H9 (cell line): ENCODE measurements at regions not wholly inside any gene's neighbourhood (a gene's known extent, or its start where the extent isn't known, plus 50 kb on each side); places are given as distances from the start of the nearest gene placed in this dataset.
A peak's percentile ranks its signal among the peaks of the same experiment; 100 is the strongest.

Experiments used
- DNase-seq: peaks from one replicate; pipeline ENCODE4 v3.0.0-alpha.2; 2017
- H2AFZ ChIP-seq: one replicate; pipeline ENCODE4 v1.6.1; 2013; ENCODE audit warnings: mild to moderate bottlenecking, low read length, control low read depth, moderate library complexity
- H2AK5ac ChIP-seq: 2 replicates; pipeline ENCODE4 v1.6.1; 2013; ENCODE audit warnings: low read length, control low read depth, mixed read lengths; ENCODE audit not compliant: insufficient read length
- H2BK120ac ChIP-seq: one replicate; pipeline ENCODE4 v1.6.1; 2013; ENCODE audit warnings: low read depth, mild to moderate bottlenecking, low read length, control low read depth, inconsistent platforms; ENCODE audit not compliant: poor library complexity, severe bottlenecking
- H2BK12ac ChIP-seq: 2 replicates; pipeline ENCODE4 v1.6.1; 2013; ENCODE audit warnings: low read length, control low read depth, mixed read lengths, low read depth; ENCODE audit not compliant: insufficient read length
- H2BK15ac ChIP-seq: 2 replicates; pipeline ENCODE4 v1.6.1; 2013; ENCODE audit warnings: low read depth, low read length, control low read depth
- H2BK20ac ChIP-seq: one replicate; pipeline ENCODE4 v1.6.1; 2013; ENCODE audit warnings: low read depth, mild to moderate bottlenecking, low read length, control low read depth, inconsistent platforms; ENCODE audit not compliant: poor library complexity, severe bottlenecking
- H2BK5ac ChIP-seq: 2 replicates; pipeline ENCODE4 v1.6.1; 2013; ENCODE audit warnings: low read length, control low read depth, mixed read lengths; ENCODE audit not compliant: insufficient read length
- H3K14ac ChIP-seq: 2 replicates; pipeline ENCODE4 v1.6.1; 2013; ENCODE audit warnings: low read length, control low read depth; ENCODE audit not compliant: insufficient read depth
- H3K18ac ChIP-seq: 2 replicates; pipeline ENCODE4 v1.6.1; 2013; ENCODE audit warnings: low read depth, mild to moderate bottlenecking, mixed read lengths, low read length, control low read depth; ENCODE audit not compliant: insufficient read length
- H3K23ac ChIP-seq: 2 replicates; pipeline ENCODE4 v1.6.1; 2013; ENCODE audit warnings: low read length, control low read depth, mixed read lengths, low read depth; ENCODE audit not compliant: insufficient read length
- H3K23me2 ChIP-seq: 2 replicates; pipeline ENCODE4 v1.6.1; 2013; ENCODE audit warnings: low read depth, mild to moderate bottlenecking, mixed read lengths, low read length, control low read depth; ENCODE audit not compliant: insufficient read length, poor library complexity, severe bottlenecking
- H3K27ac ChIP-seq: 2 replicates; pipeline ENCODE4 v1.5.1; 2013; ENCODE audit warnings: low read length, control low read depth, mixed read lengths, low read depth; ENCODE audit not compliant: insufficient read length
- H3K27me3 ChIP-seq: 2 replicates; pipeline ENCODE4 v1.6.1; 2013; ENCODE audit warnings: low read length, control low read depth, inconsistent platforms; ENCODE audit not compliant: insufficient read depth
- H3K4ac ChIP-seq: 2 replicates; pipeline ENCODE4 v1.6.1; 2013; ENCODE audit warnings: low read depth, mild to moderate bottlenecking, control low read depth, inconsistent platforms, low read length, moderate library complexity
- H3K4me1 ChIP-seq: 2 replicates; pipeline ENCODE4 v1.6.1; 2013; ENCODE audit warnings: low read length, control low read depth, inconsistent platforms; ENCODE audit not compliant: insufficient read depth
- H3K4me2 ChIP-seq: 2 replicates; pipeline ENCODE4 v1.6.1; 2013; ENCODE audit warnings: low read length, control low read depth, mixed read lengths; ENCODE audit not compliant: insufficient read length, insufficient read depth
- H3K56ac ChIP-seq: 2 replicates; pipeline ENCODE4 v1.6.1; 2013; ENCODE audit warnings: low read depth, mild to moderate bottlenecking, mixed read lengths, low read length, control low read depth; ENCODE audit not compliant: insufficient read length
- H3K79me1 ChIP-seq: 2 replicates; pipeline ENCODE4 v1.6.1; 2013; ENCODE audit warnings: low read depth, mild to moderate bottlenecking, moderate library complexity, low read length, control low read depth, inconsistent platforms; ENCODE audit not compliant: insufficient read depth, poor library complexity, severe bottlenecking
- H3K79me2 ChIP-seq: 2 replicates; pipeline ENCODE4 v1.6.1; 2013; ENCODE audit warnings: low read length, control low read depth, inconsistent platforms; ENCODE audit not compliant: insufficient read depth
- H3K9ac ChIP-seq: 2 replicates; pipeline ENCODE4 v1.6.1; 2013; ENCODE audit warnings: low read length, control low read depth, mixed read lengths; ENCODE audit not compliant: insufficient read length; ENCODE audit errors: extremely low read depth
- H3K9me3 ChIP-seq: one replicate; pipeline ENCODE4 v1.6.1; 2013; ENCODE audit warnings: low read depth, low read length, inconsistent platforms; ENCODE audit not compliant: control insufficient read depth
- H3T11ph ChIP-seq: one replicate; pipeline ENCODE4 v1.6.1; 2013; ENCODE audit warnings: mild to moderate bottlenecking, low read length, control low read depth, inconsistent platforms
- H4K20me1 ChIP-seq: one replicate; pipeline ENCODE4 v1.6.1; 2013; ENCODE audit not compliant: control insufficient read depth, insufficient read length, insufficient read depth
- H4K5ac ChIP-seq: 2 replicates; pipeline ENCODE4 v1.6.1; 2013; ENCODE audit warnings: low read depth, mild to moderate bottlenecking, mixed read lengths, low read length, control low read depth; ENCODE audit not compliant: insufficient read length
- H4K8ac ChIP-seq: replicated peaks from 2 replicates; pipeline ENCODE4 v1.6.1; 2013; ENCODE audit warnings: low read length, control low read depth, mixed read lengths, low read depth; ENCODE audit not compliant: insufficient read length
- H4K91ac ChIP-seq: 2 replicates; pipeline ENCODE4 v1.6.1; 2013; ENCODE audit warnings: low read depth, mild to moderate bottlenecking, moderate library complexity, mixed read lengths, low read length, control low read depth; ENCODE audit not compliant: insufficient read length
- H3K27ac Mint-ChIP-seq, 3 experiments: 2 replicates in 2 of 3; 3 replicates in 1 of 3; pipeline ENCODE4 v1.8.0; 2020 to 2021; ENCODE audit warnings: mixed read lengths in 3 of 3, mild to moderate bottlenecking in 1 of 3, moderate library complexity in 1 of 3
- H3K27me3 Mint-ChIP-seq: 2 replicates; pipeline ENCODE4 v1.8.0; 2021; ENCODE audit warnings: low read depth, mild to moderate bottlenecking, moderate library complexity, mixed read lengths
- H3K36me3 Mint-ChIP-seq, 3 experiments: 2 replicates in 2 of 3; 3 replicates in 1 of 3; pipeline ENCODE4 v1.8.0; 2020 to 2021; ENCODE audit warnings: low read depth in 3 of 3, mixed read lengths in 3 of 3; ENCODE audit not compliant: insufficient read depth in 1 of 3
- H3K4me1 Mint-ChIP-seq, 2 experiments: 2 replicates each; pipeline ENCODE4 v1.8.0; 2020; ENCODE audit warnings: mixed read lengths in 2 of 2
- H3K4me3 Mint-ChIP-seq, 2 experiments: 2 replicates in 1 of 2; 3 replicates in 1 of 2; pipeline ENCODE4 v1.8.0; 2020 to 2021; ENCODE audit warnings: mild to moderate bottlenecking in 2 of 2, mixed read lengths in 2 of 2, moderate library complexity in 1 of 2
- H3K9me3 Mint-ChIP-seq, 2 experiments: 2 replicates in 1 of 2; 3 replicates in 1 of 2; pipeline ENCODE4 v1.8.0; 2020; ENCODE audit warnings: mild to moderate bottlenecking in 2 of 2, mixed read lengths in 2 of 2, moderate library complexity in 1 of 2
- CTCF ChIP-seq: fragments of 200-600 bp; sonication (generic); conservative IDR thresholded peaks from 3 replicates; pipeline ENCODE4 v1.8.0; 2021; ENCODE audit warnings: antibody characterized with exemption, mild to moderate bottlenecking
- WGBS: extraction: QIAGEN DNeasy Blood & Tissue Kit; methylation state at CpG from one replicate; pipeline ENCODE4 v1.1.7; 2013; ENCODE audit warnings: missing lambda C conversion rate, low lambda C conversion rate, mixed read lengths; ENCODE audit not compliant: insufficient read length; ENCODE audit errors: extremely low coverage; 5-methylcytosine and 5-hydroxymethylcytosine counted together

GRCh38 chr16:31702796-31703195 is 170.8 kb upstream of the ZNF267 start:
- H3K27ac Mint-ChIP-seq, result no peak overlapping the region
- no peak overlapping the region for H4K8ac ChIP-seq
- no peak overlapping the region for H4K91ac ChIP-seq
- H3K9me3 Mint-ChIP-seq, result no peaks in the 10 kb centered on the region; a peak in 1 of 5 replicates
- no peaks in the 10 kb centered on the region for H3K9me3 ChIP-seq
- H4K5ac ChIP-seq, result no peak overlapping the region
- H3K27ac ChIP-seq, result no peak overlapping the region
- peaks cover 6% of the 10 kb centered on the region; the same call in 1 of the 2 replicates for H3K79me2 ChIP-seq
- H2BK15ac ChIP-seq, result no peak overlapping the region
- no peak overlapping the region for H3K4ac ChIP-seq
- no peak overlapping the region for H2BK20ac ChIP-seq
- no peak for DNase-seq
- H2AK5ac ChIP-seq, result no peak overlapping the region
- no peak overlapping the region for H3K18ac ChIP-seq
- peaks cover 3% of the 10 kb centered on the region for H3K79me1 ChIP-seq
- H3K36me3 Mint-ChIP-seq, result peaks cover 35 to 51% (median 48%) of the 10 kb centered on the region in 3 experiments
- no peak overlapping the region for H2BK5ac ChIP-seq
- H3K56ac ChIP-seq, result no peak overlapping the region
- no CpG with 5 or more reads among the region's 5 CpGs for WGBS
- no peak for TF ChIP-seq CTCF
- H3K14ac ChIP-seq, result no peak overlapping the region
- no peaks in the 10 kb centered on the region for H3K4me1 ChIP-seq
- no peak overlapping the region for H3K23ac ChIP-seq
- H3K27me3 Mint-ChIP-seq, result peaks cover 4% of the 10 kb centered on the region; the same call in 1 of the 2 replicates
- H3K9ac ChIP-seq, result no peak overlapping the region
- H3K4me2 ChIP-seq, result no peak overlapping the region
- H3T11ph ChIP-seq, result no peak overlapping the region
- H3K4me3 Mint-ChIP-seq, result peak overlapping the region; percentile 22 to 55; a peak in 2 of 5 replicates
- no peaks in the 10 kb centered on the region for H3K27me3 ChIP-seq
- H3K4me1 Mint-ChIP-seq, result peaks cover 9% of the 10 kb centered on the region in 2 experiments
- H2BK12ac ChIP-seq, result no peak overlapping the region
- H2AFZ ChIP-seq, result no peak overlapping the region
- peaks cover 4% of the 10 kb centered on the region for H3K23me2 ChIP-seq
- H2BK120ac ChIP-seq, result no peak overlapping the region
- no peaks in the 10 kb centered on the region for H4K20me1 ChIP-seq
